ENCODE measurements at regions not wholly inside any gene's neighbourhood (a gene's known extent, or its start where the extent isn't known, plus 50 kb on each side); places are given as distances from the start of the nearest gene placed in this dataset.

GRCh38 chr7:131781-132482 is 60.4 kb upstream of the FAM20C start:
- DNase-seq (ENCODE audit: low read depth), result no peak
- TF ChIP-seq CTCF (conservative IDR thresholded peaks at IDR 0.05; ENCODE audit: low read depth, low read length), result no peak
- no peak overlapping the region for H3K4me3 ChIP-seq (ENCODE audit: low read depth, low read length)

- TF ChIP-seq CTCF (conservative IDR thresholded peaks at IDR 0.05; ENCODE audit: low read depth, low read length), result no peak
- DNase-seq (ENCODE audit: low read depth), result no peak
- H3K4me3 ChIP-seq (ENCODE audit: low read depth, low read length), result no peak overlapping the region
Measured at GRCh38 chr7:132899-133298, 59.5 kb upstream of the FAM20C start.

- no peak for DNase-seq (ENCODE audit: low read depth)
- TF ChIP-seq CTCF (conservative IDR thresholded peaks at IDR 0.05; ENCODE audit: low read depth, low read length), result no peak
- no peak overlapping the region for H3K4me3 ChIP-seq (ENCODE audit: low read depth, low read length)
Measured at GRCh38 chr7:133470-133869, 58.9 kb upstream of the FAM20C start.

GRCh38 chr7:134029-134428 is 58.3 kb upstream of the FAM20C start:
- DNase-seq (ENCODE audit: low read depth), result no peak
- no peak for TF ChIP-seq CTCF (conservative IDR thresholded peaks at IDR 0.05; ENCODE audit: low read depth, low read length)
- H3K4me3 ChIP-seq (ENCODE audit: low read depth, low read length), result no peak overlapping the region

GRCh38 chr7:134561-135256 is 57.7 kb upstream of the FAM20C start:
- TF ChIP-seq CTCF (conservative IDR thresholded peaks at IDR 0.05; ENCODE audit: low read depth, low read length), result no peak
- H3K4me3 ChIP-seq (ENCODE audit: low read depth, low read length), result no peak overlapping the region
- no peak for DNase-seq (ENCODE audit: low read depth)

- no peak for DNase-seq (ENCODE audit: low read depth)
- TF ChIP-seq CTCF (conservative IDR thresholded peaks at IDR 0.05; ENCODE audit: low read depth, low read length), result no peak
- no peak overlapping the region for H3K4me3 ChIP-seq (ENCODE audit: low read depth, low read length)
Measured at GRCh38 chr7:135257-135653, 57.1 kb upstream of the FAM20C start.

Measured in epithelial cell of proximal tubule (primary cell).